B cell (primary cell): ENCODE measurements at regions not wholly inside any gene's neighbourhood (a gene's known extent, or its start where the extent isn't known, plus 50 kb on each side); places are given as distances from the start of the nearest gene placed in this dataset.

Experiments used
- ATAC-seq: fragments of 200-7000 bp; cut with Tn5 transposase; one replicate; pipeline ENCODE4 v1.10.0; 2021; ENCODE audit warnings: low read depth, mild to moderate bottlenecking, moderate number of reproducible peaks, moderate library complexity
- CTCF ChIA-PET: fragments of 350-600 bp; sonication (Branson Sonifier 250); formaldehyde crosslinking; loops from one replicate; lab custom pipeline; 2021; ENCODE audit warnings: antibody characterized with exemption, inconsistent platforms; lab: Charles Lee
- POLR2A ChIA-PET: fragments of 350-600 bp; sonication (Branson Sonifier 250); formaldehyde crosslinking; loops from one replicate; lab custom pipeline; 2021; ENCODE audit warnings: antibody characterized with exemption; lab: Charles Lee
- DNase-seq: peaks from one replicate; pipeline ENCODE4 v3.0.0; 2013
- H2AFZ ChIP-seq: 2 replicates; pipeline ENCODE4 v1.6.1; 2012; ENCODE audit warnings: mild to moderate bottlenecking, low read depth, low read length; ENCODE audit not compliant: insufficient read depth, poor library complexity, severe bottlenecking
- H3K27ac ChIP-seq, 2 donors: 1 replicate in 1 of 2; 2 replicates in 1 of 2; pipeline ENCODE4 v1.5.1; 2012 to 2013; ENCODE audit warnings: low read length in 2 of 2, mild to moderate bottlenecking in 2 of 2, moderate library complexity in 1 of 2
- H3K27me3 ChIP-seq, 4 experiments: fragments of 200-600 bp in 1 of 4; sonication (generic) in 1 of 4; replicated peaks in 1 of 4; 1 replicate in 2 of 4; 2 replicates in 2 of 4; pipeline versions ENCODE4 v1.6.1 to v1.7.0; 2013 to 2016; ENCODE audit warnings: low read length in 3 of 4, mild to moderate bottlenecking in 2 of 4, mixed read lengths in 1 of 4, moderate library complexity in 1 of 4; ENCODE audit not compliant: insufficient read depth in 4 of 4, control insufficient read depth in 3 of 4; ENCODE audit errors: control extremely low read depth in 1 of 4
- H3K36me3 ChIP-seq, 2 experiments: replicated peaks in 1 of 2; 1 replicate in 1 of 2; 2 replicates in 1 of 2; pipeline versions ENCODE4 v1.6.1 to v1.7.1; 2013; ENCODE audit warnings: low read length in 1 of 2; ENCODE audit not compliant: insufficient read depth in 2 of 2, control insufficient read depth in 1 of 2; ENCODE audit errors: control extremely low read depth in 1 of 2, extremely low read depth in 1 of 2
- H3K4me1 ChIP-seq, 2 donors: fragments of 200-600 bp in 1 of 2; sonication (generic) in 1 of 2; 1 replicate in 1 of 2; 2 replicates in 1 of 2; pipeline versions ENCODE4 v1.5.1 to v1.6.1; 2013 to 2017; ENCODE audit warnings: low read length in 2 of 2; ENCODE audit not compliant: control insufficient read depth in 2 of 2, insufficient read depth in 2 of 2
- H3K4me2 ChIP-seq: replicated peaks from 2 replicates; pipeline ENCODE3; 2012; ENCODE audit warnings: mild to moderate bottlenecking, low read depth, low read length; ENCODE audit not compliant: poor library complexity, severe bottlenecking
- H3K4me3 ChIP-seq, 5 experiments: fragments of 200-600 bp in 1 of 5; sonication (generic) in 1 of 5; 1 replicate in 3 of 5; 2 replicates in 2 of 5; pipeline versions ENCODE4 v1.5.1 to v1.7.0; 2011 to 2016; ENCODE audit warnings: low read length in 4 of 5, mild to moderate bottlenecking in 4 of 5, low read depth in 2 of 5, control low read depth in 1 of 5, moderate library complexity in 1 of 5; ENCODE audit not compliant: insufficient read depth in 1 of 5; ENCODE audit errors: control extremely low read depth in 1 of 5, extremely low read depth in 1 of 5
- H3K79me2 ChIP-seq: fragments of 200-600 bp; sonication (generic); one replicate; pipeline ENCODE4 v1.6.0; 2016; ENCODE audit warnings: low read length; ENCODE audit not compliant: control insufficient read depth, insufficient read depth
- H3K9ac ChIP-seq: fragments of 200-600 bp; sonication (generic); 2 replicates; pipeline ENCODE4 v1.6.1; 2017; ENCODE audit warnings: mild to moderate bottlenecking, low read length, moderate library complexity
- H3K9me3 ChIP-seq, 3 donors: one replicate each; pipeline versions ENCODE4 v1.6.1 to v1.7.1; 2013; ENCODE audit warnings: low read length in 2 of 3; ENCODE audit not compliant: control insufficient read depth in 2 of 3, insufficient read depth in 1 of 3; ENCODE audit errors: control extremely low read depth in 1 of 3
- H4K20me1 ChIP-seq: 2 replicates; pipeline ENCODE4 v1.6.0; 2012; ENCODE audit warnings: mild to moderate bottlenecking, low read length; ENCODE audit not compliant: insufficient read depth, control insufficient read depth, poor library complexity, severe bottlenecking
- H3K27ac Mint-ChIP-seq: one replicate; pipeline ENCODE4 v1.8.0; 2021; ENCODE audit warnings: mixed read lengths
- H3K27me3 Mint-ChIP-seq: one replicate; pipeline ENCODE4 v1.8.0; 2021; ENCODE audit warnings: mixed read lengths
- H3K4me1 Mint-ChIP-seq: one replicate; pipeline ENCODE4 v1.8.0; 2021; ENCODE audit warnings: mixed read lengths
- H3K4me3 Mint-ChIP-seq: one replicate; pipeline ENCODE4 v1.8.0; 2021; ENCODE audit warnings: mixed read lengths
- H3K9me3 Mint-ChIP-seq: one replicate; pipeline ENCODE4 v1.8.0; 2022; ENCODE audit warnings: mixed read lengths; ENCODE audit not compliant: insufficient read depth
- EZH2 ChIP-seq: IDR thresholded peaks from 2 replicates; pipeline ENCODE4 v1.6.1; 2012; ENCODE audit warnings: borderline replicate concordance, low read depth, mild to moderate bottlenecking, moderate library complexity, low read length; ENCODE audit not compliant: insufficient read depth, poor library complexity, severe bottlenecking
- WGBS: methylation state at CpG from one replicate; pipeline ENCODE4 v1.1.5; 2013; ENCODE audit warnings: missing lambda C conversion rate; ENCODE audit not compliant: insufficient coverage; 5-methylcytosine and 5-hydroxymethylcytosine counted together
- intact Hi-C: fragments of 100-400 bp; cut with micrococcal nuclease; formaldehyde crosslinking; loops from one replicate; pipeline ENCODE4 v1.10.0; 2022
- TF ChIP-seq, protein P1 (sequence below): fragments of 200-600 bp; IDR thresholded peaks from one replicate; pipeline ENCODE4 v1.8.0; 2022; ENCODE audit warnings: antibody characterized with exemption, mild to moderate bottlenecking

DNA sequence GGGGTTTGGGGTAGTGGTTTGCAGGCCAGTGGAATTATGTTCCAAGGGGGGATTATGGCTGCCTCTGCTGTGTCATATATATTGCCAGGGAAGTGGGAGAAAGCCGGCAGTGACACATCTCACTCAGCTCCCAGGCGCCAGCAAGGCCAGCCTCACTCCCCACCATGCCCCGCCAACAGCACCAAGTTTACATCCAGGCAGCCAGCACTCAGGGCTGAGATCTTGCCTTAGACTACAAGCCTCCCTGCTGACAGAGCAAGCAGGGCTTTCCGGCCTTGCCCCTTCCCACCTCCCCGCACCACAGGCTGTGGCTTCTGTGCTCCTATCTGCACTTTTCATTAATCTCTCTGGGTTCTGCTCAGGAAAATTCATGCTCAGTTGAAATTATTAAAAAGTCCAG lies 385.1 kb downstream of the MZT1 start:
- no peak for ATAC-seq
- H3K4me1 ChIP-seq = no peaks in the 10 kb centered on the region
- peaks cover 0 to 9% (median 0%) of the 10 kb centered on the region in 3 donors for H3K9me3 ChIP-seq
- H3K27ac Mint-ChIP-seq = no peak overlapping the region
- no peaks in the 10 kb centered on the region for H3K4me1 Mint-ChIP-seq
- WGBS = 100% methylated on average over 3 of the region's 5 CpGs
- DNase-seq = no peak
- no peaks in the 10 kb centered on the region for H3K27me3 ChIP-seq
- no peaks in the 10 kb centered on the region for H3K36me3 ChIP-seq
- ChIA-PET CTCF (no interaction called here), POLR2A (no interaction called here)
- no peaks in the 10 kb centered on the region for H3K79me2 ChIP-seq
- intact Hi-C loops = no loop called here
- H3K4me3 ChIP-seq = no peak overlapping the region
- H3K9me3 Mint-ChIP-seq = no peaks in the 10 kb centered on the region
- no peaks in the 10 kb centered on the region for H3K27me3 Mint-ChIP-seq
- H3K4me3 Mint-ChIP-seq = no peak overlapping the region
- H3K4me2 ChIP-seq = no peak overlapping the region
- no peak for TF ChIP-seq EZH2
- TF ChIP-seq, protein P1, sequence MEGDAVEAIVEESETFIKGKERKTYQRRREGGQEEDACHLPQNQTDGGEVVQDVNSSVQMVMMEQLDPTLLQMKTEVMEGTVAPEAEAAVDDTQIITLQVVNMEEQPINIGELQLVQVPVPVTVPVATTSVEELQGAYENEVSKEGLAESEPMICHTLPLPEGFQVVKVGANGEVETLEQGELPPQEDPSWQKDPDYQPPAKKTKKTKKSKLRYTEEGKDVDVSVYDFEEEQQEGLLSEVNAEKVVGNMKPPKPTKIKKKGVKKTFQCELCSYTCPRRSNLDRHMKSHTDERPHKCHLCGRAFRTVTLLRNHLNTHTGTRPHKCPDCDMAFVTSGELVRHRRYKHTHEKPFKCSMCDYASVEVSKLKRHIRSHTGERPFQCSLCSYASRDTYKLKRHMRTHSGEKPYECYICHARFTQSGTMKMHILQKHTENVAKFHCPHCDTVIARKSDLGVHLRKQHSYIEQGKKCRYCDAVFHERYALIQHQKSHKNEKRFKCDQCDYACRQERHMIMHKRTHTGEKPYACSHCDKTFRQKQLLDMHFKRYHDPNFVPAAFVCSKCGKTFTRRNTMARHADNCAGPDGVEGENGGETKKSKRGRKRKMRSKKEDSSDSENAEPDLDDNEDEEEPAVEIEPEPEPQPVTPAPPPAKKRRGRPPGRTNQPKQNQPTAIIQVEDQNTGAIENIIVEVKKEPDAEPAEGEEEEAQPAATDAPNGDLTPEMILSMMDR = no peak
- no peaks in the 10 kb centered on the region for H4K20me1 ChIP-seq
- no peak overlapping the region for H2AFZ ChIP-seq
- no peak overlapping the region for H3K27ac ChIP-seq
- no peak overlapping the region for H3K9ac ChIP-seq

DNA sequence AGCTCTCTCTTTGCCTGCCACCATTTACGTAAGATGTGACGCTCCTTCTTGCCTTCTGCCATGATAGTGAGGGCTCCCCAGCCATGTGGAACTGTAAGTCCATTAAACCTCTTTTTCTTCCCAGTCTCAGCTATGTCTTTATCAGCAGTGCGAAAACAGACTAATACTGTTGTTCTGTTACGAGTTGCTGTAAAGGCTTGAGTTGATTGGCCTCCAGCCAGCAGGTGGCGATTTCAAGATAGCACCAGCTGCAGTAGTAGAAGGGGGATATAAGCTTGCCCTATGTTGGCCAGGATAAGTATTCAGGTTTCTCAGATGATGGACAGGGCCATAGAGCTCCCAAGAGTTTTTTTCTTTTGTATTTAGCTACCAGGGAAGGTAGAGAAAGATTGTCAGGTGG lies 385.5 kb downstream of the MZT1 start:
- H3K9me3 Mint-ChIP-seq = no peaks in the 10 kb centered on the region
- no peak overlapping the region for H3K4me3 Mint-ChIP-seq
- peaks cover 0 to 9% (median 0%) of the 10 kb centered on the region in 3 donors for H3K9me3 ChIP-seq
- H4K20me1 ChIP-seq = no peaks in the 10 kb centered on the region
- no peaks in the 10 kb centered on the region for H3K4me1 ChIP-seq
- no peak overlapping the region for H3K9ac ChIP-seq
- no peak overlapping the region for H3K4me2 ChIP-seq
- no peaks in the 10 kb centered on the region for H3K27me3 ChIP-seq
- H3K27ac Mint-ChIP-seq = no peak overlapping the region
- H3K4me1 Mint-ChIP-seq = no peaks in the 10 kb centered on the region
- no peak overlapping the region for H3K27ac ChIP-seq
- POLR2A ChIA-PET = no interaction called here
- no peaks in the 10 kb centered on the region for H3K36me3 ChIP-seq
- no peak for ATAC-seq
- 98% methylated on average over 5 of the region's 5 CpGs for WGBS
- TF ChIP-seq, protein P1 = no peak
- TF ChIP-seq EZH2 = no peak
- CTCF ChIA-PET = no interaction called here
- intact Hi-C loops = no loop called here
- no peaks in the 10 kb centered on the region for H3K79me2 ChIP-seq
- H3K4me3 ChIP-seq = no peak overlapping the region
- DNase-seq = no peak
- H2AFZ ChIP-seq = no peak overlapping the region
- no peaks in the 10 kb centered on the region for H3K27me3 Mint-ChIP-seq
